ENCODE measurements at regions not wholly inside any gene's neighbourhood (a gene's known extent, or its start where the extent isn't known, plus 50 kb on each side); places are given as distances from the start of the nearest gene placed in this dataset.
"Not testable (repeated sequence)": the region's sequence is repeated elsewhere in the genome, so short reads cannot be mapped to it uniquely, and the experiment has no call there.

DNA sequence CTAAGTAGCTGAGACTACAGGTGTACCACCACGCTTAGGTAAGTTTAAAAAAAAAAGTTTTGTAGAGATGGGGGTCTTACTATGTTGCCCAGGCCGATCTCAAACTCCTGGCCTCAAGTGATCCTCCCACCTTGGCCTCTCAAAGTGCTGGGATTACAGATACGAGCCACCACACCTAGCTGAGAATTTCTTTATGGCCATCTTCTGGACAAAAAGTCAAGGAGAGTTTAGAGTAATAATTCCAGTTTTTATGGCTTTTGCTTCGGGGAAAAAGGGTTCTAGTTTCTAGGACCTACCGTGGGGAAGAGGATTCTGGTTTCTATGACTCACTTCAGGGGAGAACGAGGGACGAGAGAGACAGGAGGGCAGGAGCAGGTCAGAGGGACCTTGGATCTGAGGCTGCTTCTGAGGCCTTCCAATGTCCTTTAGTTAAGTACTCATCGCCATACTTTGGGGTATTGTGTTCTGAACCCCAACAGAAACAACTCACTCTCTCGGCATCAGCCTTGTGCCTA is 69.3 kb upstream of the IER3 start:
- no peak overlapping the region for H3K4me3 ChIP-seq (ENCODE audit: low read length)
- no peak for DNase-seq (ENCODE audit: low read depth, low spot score)

DNA sequence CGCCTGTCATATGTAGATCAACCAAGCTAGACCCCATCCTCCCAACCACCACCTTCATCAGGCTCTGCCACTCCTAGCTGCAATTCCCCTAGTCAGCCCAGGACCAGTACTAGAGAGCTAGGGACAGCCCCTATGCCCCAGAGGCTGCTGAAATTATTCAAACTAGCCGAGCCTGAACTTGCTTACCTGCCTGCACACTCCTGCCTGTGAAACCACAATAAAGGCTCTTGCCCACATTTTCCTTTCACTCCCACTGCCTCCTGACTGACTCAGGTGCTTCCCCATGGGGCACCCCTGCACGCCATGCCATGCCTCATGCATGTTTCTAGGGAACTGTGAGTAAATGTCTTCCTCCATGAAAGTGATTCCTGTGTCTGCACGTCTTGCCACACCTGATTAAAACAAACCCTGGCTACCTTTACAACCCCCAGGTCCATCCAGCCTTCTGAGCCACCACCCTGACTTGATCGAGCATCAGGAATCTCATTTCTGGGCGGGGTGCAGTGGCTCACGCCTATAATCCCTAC is 66.5 kb upstream of the IER3 start:
- DNase-seq (ENCODE audit: low read depth, low spot score), result no peak
- H3K4me3 ChIP-seq (ENCODE audit: low read length), result no peak overlapping the region

DNA sequence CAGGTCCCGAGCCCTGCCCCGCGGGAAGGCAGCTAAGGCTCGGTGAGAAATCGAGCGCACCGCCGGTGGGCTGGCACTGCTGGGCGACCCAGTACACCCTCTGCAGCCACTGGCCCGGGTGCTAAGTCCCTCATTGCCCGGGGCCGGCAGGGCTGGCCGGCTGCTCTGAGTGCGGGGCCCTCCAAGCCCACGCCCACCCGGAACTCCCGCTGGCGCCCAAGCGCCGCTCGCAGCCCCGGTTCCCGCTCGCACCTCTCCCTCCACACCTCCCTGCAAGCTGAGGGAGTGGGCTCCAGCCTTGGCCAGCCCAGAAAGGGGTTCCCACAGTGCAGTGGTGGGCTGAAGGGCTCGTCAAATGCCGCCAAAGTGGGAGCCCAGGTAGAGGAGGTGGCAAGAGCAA is 63.2 kb upstream of the IER3 start:
- not testable (repeated sequence) for DNase-seq (ENCODE audit: low read depth, low spot score); H3K4me3 ChIP-seq (ENCODE audit: low read length)

DNA sequence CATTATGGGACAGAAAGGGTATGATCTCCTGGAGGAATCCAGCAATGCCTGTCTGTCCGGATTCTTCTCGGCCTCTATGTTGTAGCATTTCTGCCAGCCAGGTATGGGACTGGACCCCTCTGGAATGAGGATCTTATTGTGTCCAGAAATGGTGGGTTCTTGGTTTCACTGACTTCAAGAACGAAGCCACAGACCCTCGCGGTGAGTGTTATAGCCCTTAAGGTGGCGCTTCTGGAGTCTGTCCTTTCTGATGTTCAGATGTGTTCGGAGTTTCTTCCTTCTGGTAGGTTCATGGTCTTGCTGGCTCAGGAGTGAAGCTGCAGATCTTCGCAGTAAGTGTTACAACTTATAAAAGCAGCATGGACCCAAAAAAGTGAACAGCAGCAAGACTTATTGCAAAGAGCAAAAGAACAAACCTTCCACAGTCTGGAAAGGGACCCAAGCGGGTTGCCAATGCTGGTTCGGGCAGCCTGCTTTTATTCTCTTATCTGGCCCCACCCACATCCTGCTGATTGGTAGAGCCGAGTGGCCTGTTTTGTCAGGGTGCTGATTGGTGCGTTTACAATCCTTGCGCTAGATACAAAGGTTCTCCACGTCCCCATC is 62.3 kb upstream of the IER3 start:
- no peak for DNase-seq (ENCODE audit: low read depth, low spot score)
- H3K4me3 ChIP-seq (ENCODE audit: low read length), result no peak overlapping the region

DNA sequence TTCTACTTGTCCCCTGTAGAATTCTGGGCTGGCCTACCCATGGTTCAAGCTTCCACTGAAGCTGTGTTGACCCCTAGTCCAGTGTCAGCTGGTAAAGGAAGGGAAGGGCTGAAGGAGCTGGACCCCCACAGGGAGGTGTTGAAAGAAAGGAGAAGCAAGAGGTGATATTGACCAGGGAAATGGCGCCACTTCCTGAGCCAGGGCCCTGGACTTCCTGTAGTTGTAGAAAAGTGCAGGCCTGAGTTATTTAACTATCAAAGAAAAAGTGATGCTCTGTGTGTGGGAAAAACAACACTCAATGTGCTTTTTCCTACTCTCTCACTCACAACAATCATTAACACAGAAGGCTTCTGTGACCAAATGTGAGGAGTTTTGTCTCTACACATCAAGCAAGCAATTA is 60.0 kb upstream of the IER3 start:
- H3K4me3 ChIP-seq (ENCODE audit: low read length), result no peak overlapping the region
- DNase-seq (ENCODE audit: low read depth, low spot score), result no peak

DNA sequence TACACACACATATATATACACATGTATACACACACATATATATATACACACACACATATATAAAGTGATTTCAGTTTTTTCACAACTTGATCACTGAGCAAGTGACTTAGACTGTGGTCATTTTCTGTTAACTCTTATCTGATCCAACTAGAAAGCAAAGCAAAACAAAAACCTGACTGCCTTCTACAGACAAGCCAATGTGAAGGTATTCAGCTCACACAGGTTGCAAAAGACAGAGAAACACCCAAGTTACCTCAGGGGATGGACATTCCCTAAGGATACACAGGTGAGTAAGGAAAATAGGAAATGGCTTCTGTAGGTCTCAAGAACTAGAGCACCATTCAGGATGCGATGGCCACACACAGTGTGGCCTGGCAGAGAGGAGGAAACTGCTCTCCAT is 58.4 kb upstream of the IER3 start:
- no peak overlapping the region for H3K4me3 ChIP-seq (ENCODE audit: low read length)
- DNase-seq (ENCODE audit: low read depth, low spot score), result no peak

DNA sequence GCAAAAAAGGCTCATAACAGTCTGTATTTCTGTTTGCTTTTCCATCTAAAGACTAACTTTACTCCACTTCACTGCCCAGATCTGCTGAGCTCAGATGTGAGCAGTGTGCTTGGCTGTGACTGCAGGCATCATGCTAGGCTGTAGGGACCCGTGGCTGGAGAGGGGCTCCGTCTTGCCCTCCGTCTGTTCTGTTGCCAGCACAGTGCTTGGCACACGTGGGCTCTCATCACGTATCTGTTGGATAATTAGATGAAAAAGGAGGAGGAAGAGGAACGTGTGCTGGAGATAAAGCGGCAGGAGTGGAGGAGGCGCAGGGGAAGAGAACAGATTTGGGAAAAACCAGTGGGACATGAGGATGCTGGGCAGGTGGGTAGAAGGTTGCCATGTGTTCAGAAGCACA is 57.6 kb upstream of the IER3 start:
- DNase-seq (ENCODE audit: low read depth, low spot score), result no peak
- H3K4me3 ChIP-seq (ENCODE audit: low read length), result no peak overlapping the region

DNA sequence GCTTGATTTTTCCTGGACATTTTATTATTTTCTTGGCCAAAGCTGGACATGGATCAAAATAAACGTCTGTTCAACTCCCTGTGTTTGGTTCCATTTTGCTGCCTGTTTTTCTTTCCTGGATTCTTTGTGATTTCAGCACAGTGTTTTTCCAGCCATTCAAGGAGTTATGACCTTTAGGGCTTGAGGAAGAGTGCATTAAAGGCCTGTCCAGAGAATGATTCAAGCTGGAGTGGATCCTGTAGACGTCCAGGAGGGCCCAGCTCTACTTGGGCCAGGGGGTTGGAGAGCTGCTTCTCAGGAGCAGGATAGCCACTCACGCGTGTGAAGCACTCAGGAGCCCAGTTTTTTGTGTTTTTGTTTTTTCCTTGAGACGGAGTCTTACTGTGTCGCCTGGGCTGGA is 56.5 kb upstream of the IER3 start:
- no peak for DNase-seq (ENCODE audit: low read depth, low spot score)
- no peak overlapping the region for H3K4me3 ChIP-seq (ENCODE audit: low read length)

DNA sequence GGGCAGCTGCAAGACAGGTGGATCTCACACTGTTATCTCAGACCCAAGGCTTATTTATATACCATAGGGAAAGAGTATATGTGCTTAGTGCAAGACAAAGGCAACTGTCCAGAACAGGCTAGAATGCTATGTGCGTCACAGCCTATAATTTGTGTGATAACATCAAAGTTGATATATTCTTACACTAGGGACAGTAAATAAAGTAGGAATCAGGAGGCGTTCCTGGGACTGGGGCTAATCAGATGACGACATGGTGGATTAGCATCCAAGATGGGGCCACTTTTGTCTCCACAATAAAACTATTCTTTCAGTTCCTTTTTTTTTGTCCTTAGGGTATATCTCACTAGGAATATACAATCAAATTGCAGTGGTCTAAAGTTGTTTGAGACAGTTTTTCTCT is 54.9 kb upstream of the IER3 start:
- no peak for DNase-seq (ENCODE audit: low read depth, low spot score)
- no peak overlapping the region for H3K4me3 ChIP-seq (ENCODE audit: low read length)

DNA sequence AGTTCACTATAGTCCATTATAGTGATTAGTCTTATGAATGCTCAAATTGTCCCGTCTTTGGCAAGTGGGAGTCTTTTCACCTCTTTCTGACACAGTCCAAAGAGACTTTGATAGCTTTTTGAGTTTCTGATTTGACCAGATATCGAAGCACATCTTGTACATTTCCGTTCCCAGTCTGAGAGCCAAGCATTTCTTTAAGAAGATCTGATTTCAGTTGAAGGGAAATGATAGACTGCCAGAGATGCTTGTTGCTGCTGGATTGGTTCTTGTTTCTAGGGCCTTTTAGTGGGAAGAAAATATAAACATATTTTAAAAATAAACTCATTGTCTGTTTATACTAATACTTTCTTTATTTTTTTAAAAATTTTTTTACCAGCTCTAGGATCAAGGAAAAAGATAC is 54.1 kb upstream of the IER3 start:
- no peak for DNase-seq (ENCODE audit: low read depth, low spot score)
- no peak overlapping the region for H3K4me3 ChIP-seq (ENCODE audit: low read length)

DNA sequence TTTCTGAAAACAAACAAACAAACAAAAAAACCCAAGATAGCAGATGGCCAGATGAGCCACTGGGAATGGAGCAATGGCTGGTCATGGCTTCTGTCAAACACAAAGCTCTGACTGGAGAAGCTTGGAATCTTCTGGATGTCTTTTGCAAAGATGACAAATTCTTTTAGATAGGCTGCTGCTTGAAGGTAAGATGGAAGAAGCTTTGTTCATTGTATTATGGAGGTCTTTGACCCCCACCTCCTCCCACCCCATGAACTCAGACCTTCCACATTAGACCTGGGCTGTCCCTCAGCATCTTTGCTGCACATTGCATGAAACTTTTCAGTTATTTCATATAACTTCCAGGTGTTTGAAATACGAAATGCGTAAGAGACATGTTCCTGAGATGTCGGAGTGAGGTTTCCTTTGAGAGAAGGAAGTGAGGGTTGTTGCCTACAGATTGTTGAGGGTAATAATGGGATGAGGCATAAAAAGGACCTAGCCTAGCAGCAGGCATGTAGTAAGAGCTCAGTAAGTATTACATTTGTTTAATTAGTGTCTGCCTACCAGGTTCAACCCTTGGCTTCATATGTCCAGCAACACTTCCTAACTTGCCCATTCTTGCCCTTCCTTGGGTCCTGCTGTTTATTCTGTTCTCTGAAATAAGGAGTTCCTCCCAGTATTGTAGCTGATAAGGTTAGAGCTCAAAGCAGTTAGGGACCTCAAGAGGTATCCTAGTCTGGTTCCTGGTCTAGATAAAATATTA is 51.4 kb upstream of the IER3 start:
- no peak for DNase-seq (ENCODE audit: low read depth, low spot score)
- H3K4me3 ChIP-seq (ENCODE audit: low read length), result no peak overlapping the region

Measured in Jurkat, Clone E6-1 (cell line).